Gastroesophageal sphincter (tissue), 4 donors: ENCODE measurements at regions not wholly inside any gene's neighbourhood (a gene's known extent, or its start where the extent isn't known, plus 50 kb on each side); places are given as distances from the start of the nearest gene placed in this dataset.

Experiments used
- ATAC-seq: fragments of 150-250 bp; one replicate; pipeline ENCODE4 v1.9.1; 2016; ENCODE audit warnings: mild to moderate bottlenecking, moderate library complexity
- H3K27ac ChIP-seq, 4 donors: fragments of 200-600 bp; sonication (generic) in 3 of 4; 1 replicate in 3 of 4; 2 replicates in 1 of 4; pipeline ENCODE4 v1.5.1; 2016 to 2019
- H3K27me3 ChIP-seq: fragments of 200-600 bp; sonication (generic); one replicate; pipeline ENCODE4 v1.5.1; 2019
- H3K36me3 ChIP-seq, 2 donors: fragments of 200-600 bp; sonication (generic); one replicate each; pipeline ENCODE4 v1.5.1; 2019; ENCODE audit warnings: control low read depth in 1 of 2
- H3K4me1 ChIP-seq, 3 donors: fragments of 200-600 bp; sonication (generic); 1 replicate in 2 of 3; 2 replicates in 1 of 3; pipeline ENCODE4 v1.5.1; 2016 to 2019; ENCODE audit warnings: control low read depth in 2 of 3
- H3K4me3 ChIP-seq, 2 donors: fragments of 200-600 bp; sonication (generic); one replicate each; pipeline ENCODE4 v1.5.1; 2019; ENCODE audit warnings: mild to moderate bottlenecking in 1 of 2, moderate library complexity in 1 of 2
- H3K9me3 ChIP-seq, 3 donors: fragments of 200-600 bp; sonication (generic); one replicate each; pipeline ENCODE4 v1.5.1; 2017 to 2019; ENCODE audit warnings: control low read depth in 2 of 3
- CTCF ChIP-seq, 4 experiments: fragments of 200-600 bp in 2 of 4; fragments of 450-650 bp in 2 of 4; sonication (generic) in 1 of 4; IDR thresholded peaks; one replicate each; pipeline ENCODE4 v1.5.1; 2017 to 2019; ENCODE audit warnings: antibody characterized with exemption in 4 of 4, mild to moderate bottlenecking in 2 of 4, moderate library complexity in 2 of 4
- EP300 ChIP-seq: sonication (generic); formaldehyde crosslinking; IDR thresholded peaks from one replicate; pipeline ENCODE4 v1.6.1; 2017; ENCODE audit warnings: antibody characterized with exemption, mild to moderate bottlenecking
- POLR2A ChIP-seq, 2 donors: fragments of 450-650 bp; IDR thresholded peaks; one replicate each; pipeline ENCODE4 v1.6.1; 2017; ENCODE audit warnings: antibody characterized with exemption in 2 of 2, mild to moderate bottlenecking in 2 of 2, moderate library complexity in 1 of 2
- POLR2AphosphoS5 ChIP-seq: sonication (generic); formaldehyde crosslinking; IDR thresholded peaks from one replicate; pipeline ENCODE4 v1.6.1; 2017; ENCODE audit warnings: antibody characterized with exemption
- WGBS, 2 donors: methylation state at CpG; one replicate each; pipeline ENCODE4 v1.1.5; 2018; ENCODE audit warnings: low coverage in 1 of 2; 5-methylcytosine and 5-hydroxymethylcytosine counted together

GRCh38 chr6:12481850-12482249 lies 191.7 kb downstream of the EDN1 start:
- 95 to 100% methylated on average over 2 of the region's 2 CpGs for WGBS, 2 donors

DNA sequence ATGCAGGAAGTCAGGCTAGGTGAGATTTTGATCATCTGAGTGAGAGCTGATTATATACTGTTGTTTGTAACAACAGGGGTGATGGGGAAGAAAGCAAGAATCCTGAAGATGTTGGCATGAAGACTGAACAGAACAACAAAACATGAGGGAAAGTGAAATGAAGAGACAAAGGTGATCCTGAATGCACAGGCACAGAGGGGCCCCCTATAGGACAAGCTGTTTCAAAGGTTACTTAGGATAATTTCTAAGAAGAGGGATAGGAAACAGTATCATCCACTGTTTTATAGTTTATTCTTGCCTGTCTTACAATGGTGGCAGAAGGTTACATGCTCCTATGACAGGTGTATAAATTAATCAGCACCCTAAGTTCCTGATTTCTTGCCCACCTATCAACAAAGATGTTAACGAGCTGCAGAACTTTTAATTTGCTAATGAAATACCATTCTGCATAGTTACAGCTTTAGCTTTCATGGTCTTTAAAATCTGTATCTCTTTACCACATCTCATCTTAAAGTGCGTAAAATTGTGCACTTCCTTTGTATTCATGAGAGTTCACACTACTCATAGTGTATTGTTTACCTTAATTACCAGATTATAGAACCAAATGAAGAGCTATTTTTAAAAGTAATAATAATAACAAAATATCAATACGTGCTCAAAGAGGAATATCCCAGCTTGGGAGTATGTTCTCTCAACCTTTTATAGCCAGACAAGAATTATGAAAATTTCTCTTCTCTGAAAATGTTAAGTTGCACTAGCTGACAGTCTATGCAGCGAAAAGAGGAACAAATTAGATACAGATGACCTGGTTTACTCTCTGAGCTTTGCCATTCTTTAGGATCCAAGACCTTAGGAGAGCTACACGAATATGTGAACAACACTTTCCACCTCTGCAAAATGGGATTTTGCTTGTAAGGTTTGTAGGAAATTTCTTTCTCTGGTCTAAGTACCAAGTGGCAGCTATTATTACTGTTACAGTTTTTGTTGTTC lies 192.5 kb downstream of the EDN1 start:
- Histone ChIP-seq H3K27me3 (no peaks in the 10 kb centered on the region), H3K4me1 (no peaks in the 10 kb centered on the region), H3K4me3 (no peak overlapping the region), H3K9me3 (no peaks in the 10 kb centered on the region), H3K36me3 (no peaks in the 10 kb centered on the region), H3K27ac (no peak overlapping the region)
- TF ChIP-seq EP300 (no peak), POLR2A (IDR thresholded peaks at IDR 0.05) (no peak), POLR2AphosphoS5 (no peak), CTCF (IDR thresholded peaks at IDR 0.05) (no peak)
- 87 to 90% methylated on average over 5 of the region's 5 CpGs for WGBS, 2 donors
- ATAC-seq, result no peak

More at GRCh38 chr6:12481850-12482249, 191.7 kb downstream of the EDN1 start:
- Histone ChIP-seq H3K27ac (no peak overlapping the region), H3K4me3 (no peak overlapping the region), H3K4me1 (no peaks in the 10 kb centered on the region), H3K27me3 (no peaks in the 10 kb centered on the region), H3K9me3 (no peaks in the 10 kb centered on the region), H3K36me3 (no peaks in the 10 kb centered on the region)
- no peak for ATAC-seq
- TF ChIP-seq CTCF (IDR thresholded peaks at IDR 0.05) (no peak), POLR2AphosphoS5 (no peak), EP300 (no peak), POLR2A (IDR thresholded peaks at IDR 0.05) (no peak)

GRCh38 chr6:12483712-12484111 lies 193.6 kb downstream of the EDN1 start:
- no peaks in the 10 kb centered on the region for H3K36me3 ChIP-seq
- H3K4me1 ChIP-seq, result no peaks in the 10 kb centered on the region
- no peak overlapping the region for H3K4me3 ChIP-seq
- 58 to 71% methylated on average over 4 to 5 of the region's 5 CpGs for WGBS, 2 donors
- no peaks in the 10 kb centered on the region for H3K9me3 ChIP-seq
- TF ChIP-seq EP300 (no peak), POLR2AphosphoS5 (no peak), POLR2A (IDR thresholded peaks at IDR 0.05) (no peak), CTCF (IDR thresholded peaks at IDR 0.05) (no peak)
- no peak for ATAC-seq
- H3K27ac ChIP-seq, result no peak overlapping the region
- H3K27me3 ChIP-seq, result no peaks in the 10 kb centered on the region

DNA sequence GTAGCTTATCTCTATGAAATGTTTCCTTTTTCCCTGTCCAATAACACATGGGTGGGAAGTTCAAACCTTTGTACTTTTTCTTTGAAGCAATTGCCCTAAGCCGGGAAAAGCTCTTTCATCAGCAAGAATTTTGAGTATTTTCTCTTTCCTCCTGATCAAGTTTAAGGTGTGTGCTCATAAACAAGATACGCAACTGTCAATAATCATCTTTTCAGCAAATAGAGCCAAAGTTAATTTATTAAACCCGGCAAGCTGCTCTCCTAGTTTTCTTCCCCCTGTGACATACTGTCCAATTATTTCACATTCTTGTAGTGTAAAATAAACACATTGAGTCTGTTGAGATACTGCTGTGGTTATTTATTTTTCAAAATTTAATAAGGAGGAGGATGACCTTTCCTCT lies 194.4 kb downstream of the EDN1 start:
- no peaks in the 10 kb centered on the region for H3K27me3 ChIP-seq
- WGBS, 2 donors, result 20 to 75% methylated on average over 1 to 3 of the region's 3 CpGs
- no peaks in the 10 kb centered on the region for H3K9me3 ChIP-seq
- no peak for ATAC-seq
- no peaks in the 10 kb centered on the region for H3K36me3 ChIP-seq
- H3K4me1 ChIP-seq, result no peaks in the 10 kb centered on the region
- H3K4me3 ChIP-seq, result no peak overlapping the region
- no peak for TF ChIP-seq POLR2A (IDR thresholded peaks at IDR 0.05)
- TF ChIP-seq EP300, result no peak
- TF ChIP-seq POLR2AphosphoS5, result no peak
- no peak for TF ChIP-seq CTCF (IDR thresholded peaks at IDR 0.05)
- H3K27ac ChIP-seq, result no peak overlapping the region

DNA sequence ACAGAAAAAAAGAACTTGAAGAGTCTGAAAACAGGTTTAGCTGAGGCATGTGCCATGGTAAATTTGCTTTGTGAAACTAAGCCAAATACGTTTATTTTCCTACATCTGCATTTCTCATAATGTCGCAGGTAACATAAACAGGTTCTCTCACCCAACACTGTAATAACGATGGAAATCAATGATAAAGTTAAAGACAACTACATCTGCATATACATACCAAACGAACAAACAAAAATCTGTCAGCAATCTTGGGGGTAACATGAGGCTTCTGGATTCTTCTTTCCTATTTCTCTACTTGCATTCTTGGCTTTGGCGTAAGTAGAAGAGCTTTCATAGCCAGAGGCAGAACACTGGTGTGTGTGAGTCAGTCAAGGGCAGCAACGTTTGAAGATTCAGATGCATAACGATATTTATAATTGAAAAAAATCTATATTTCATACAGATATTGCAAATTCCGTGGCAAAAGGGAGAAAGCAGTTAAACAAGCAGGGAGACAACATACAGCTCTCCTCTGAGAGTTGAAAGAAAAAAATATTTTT lies 195.1 kb downstream of the EDN1 start:
- H3K9me3 ChIP-seq, result no peaks in the 10 kb centered on the region
- H3K27ac ChIP-seq, result no peak overlapping the region
- no peak for ATAC-seq
- H3K4me3 ChIP-seq, result no peak overlapping the region
- no peaks in the 10 kb centered on the region for H3K36me3 ChIP-seq
- no peaks in the 10 kb centered on the region for H3K27me3 ChIP-seq
- TF ChIP-seq CTCF (IDR thresholded peaks at IDR 0.05) (no peak), EP300 (no peak), POLR2A (IDR thresholded peaks at IDR 0.05) (no peak), POLR2AphosphoS5 (no peak)
- H3K4me1 ChIP-seq, result no peaks in the 10 kb centered on the region
- 70 to 89% methylated on average over 7 to 8 of the region's 8 CpGs for whole genome bisulfite sequencing, 2 donors
